Ovary (tissue), 7 donors: ENCODE measurements at regions not wholly inside any gene's neighbourhood (a gene's known extent, or its start where the extent isn't known, plus 50 kb on each side); places are given as distances from the start of the nearest gene placed in this dataset.

Experiments
- DNase-seq, 5 donors: peaks; one replicate each; pipeline ENCODE4 v3.0.0-alpha.2; 2019 to 2020
- H3K27ac ChIP-seq, 2 donors: fragments of 200-600 bp; one replicate each; pipeline versions ENCODE4 v1.5.1 to v1.8.0; 2019 to 2022
- H3K27me3 ChIP-seq: fragments of 200-600 bp; one replicate; pipeline ENCODE4 v1.8.0; 2022
- H3K36me3 ChIP-seq: fragments of 200-600 bp; sonication (generic); one replicate; pipeline ENCODE4 v1.5.1; 2019
- H3K4me1 ChIP-seq: one replicate; pipeline ENCODE4 v1.8.1; 2013; ENCODE audit warnings: mild to moderate bottlenecking, moderate library complexity; ENCODE audit not compliant: insufficient read depth
- H3K4me3 ChIP-seq: fragments of 200-600 bp; sonication (generic); one replicate; pipeline ENCODE4 v1.5.1; 2017
- H3K9me3 ChIP-seq, 2 donors: fragments of 200-600 bp in 1 of 2; sonication (generic) in 1 of 2; one replicate each; pipeline versions ENCODE4 v1.5.1 to v1.8.1; 2013 to 2019; ENCODE audit warnings: mild to moderate bottlenecking in 1 of 2, moderate library complexity in 1 of 2
- CTCF ChIP-seq, 3 donors: fragments of 450-650 bp in 2 of 3; fragments of 200-600 bp in 1 of 3; IDR thresholded peaks; one replicate each; pipeline versions ENCODE4 v1.5.1 to v1.8.0; 2016 to 2022; ENCODE audit warnings: antibody characterized with exemption in 3 of 3, mild to moderate bottlenecking in 1 of 3
- EP300 ChIP-seq: sonication (generic); formaldehyde crosslinking; IDR thresholded peaks from one replicate; pipeline ENCODE4 v1.6.1; 2017; ENCODE audit warnings: antibody characterized with exemption
- POLR2A ChIP-seq: fragments of 450-650 bp; IDR thresholded peaks from one replicate; pipeline ENCODE4 v1.6.1; 2017; ENCODE audit warnings: antibody characterized with exemption, mild to moderate bottlenecking, moderate library complexity
- WGBS, 3 donors: extraction: QIAGEN DNeasy Blood & Tissue Kit in 1 of 3; methylation state at CpG; one replicate each; pipeline versions ENCODE4 v1.1.5 to v1.1.7; 2013 to 2017; 5-methylcytosine and 5-hydroxymethylcytosine counted together
- intact Hi-C, 4 donors: fragments of 100-400 bp; cut with DNase I; formaldehyde crosslinking; loops; one replicate each; pipeline versions ENCODE4 v1.11.0 to v1.15.1; 2022 to 2023
- donor health status: DM: no; HTN: no; CAD: no; lungs with moderate emphysema.
- donor health status: DM: no; HTN: no; CAD: no.
- donor health status: Bipolar disorder and iron deficiency.
- donor health status: DM: no; HTN: no; CAD: no.
- donor health status: DM: yes; HTN: yes; CAD: no.

DNA sequence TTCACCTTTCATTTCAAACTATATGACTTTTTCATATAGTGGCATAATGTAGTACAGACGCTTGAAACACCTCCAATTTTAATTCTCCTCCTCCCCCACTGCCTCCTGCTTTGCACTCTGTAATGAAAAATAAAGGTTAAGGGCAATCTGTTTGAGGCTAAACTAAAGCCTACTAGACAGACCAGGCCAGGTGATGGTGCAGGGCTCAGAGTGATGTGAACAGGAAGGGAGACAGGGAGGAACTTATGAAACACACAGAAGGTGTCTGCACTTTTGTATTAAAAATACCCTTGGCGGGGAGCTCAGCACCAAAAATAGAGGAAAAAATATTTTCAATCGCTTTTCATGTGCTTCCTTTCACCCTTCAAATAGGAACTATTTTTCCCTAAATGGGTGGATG, 415.4 kb downstream of the LMO4 start:
- no peak overlapping the region for H3K27ac ChIP-seq
- no peak for DNase-seq
- no peaks in the 10 kb centered on the region for H3K36me3 ChIP-seq
- no peaks in the 10 kb centered on the region for H3K9me3 ChIP-seq
- H3K4me1 ChIP-seq, result no peaks in the 10 kb centered on the region
- no peaks in the 10 kb centered on the region for H3K27me3 ChIP-seq
- WGBS, 3 donors, result 90 to 93% (median 93%) methylated on average over 3 of the region's 3 CpGs
- no peak overlapping the region for H3K4me3 ChIP-seq
- intact Hi-C loops, result no loop called here
- TF ChIP-seq EP300 (no peak), CTCF (IDR thresholded peaks at IDR 0.05) (no peak), POLR2A (no peak)

DNA sequence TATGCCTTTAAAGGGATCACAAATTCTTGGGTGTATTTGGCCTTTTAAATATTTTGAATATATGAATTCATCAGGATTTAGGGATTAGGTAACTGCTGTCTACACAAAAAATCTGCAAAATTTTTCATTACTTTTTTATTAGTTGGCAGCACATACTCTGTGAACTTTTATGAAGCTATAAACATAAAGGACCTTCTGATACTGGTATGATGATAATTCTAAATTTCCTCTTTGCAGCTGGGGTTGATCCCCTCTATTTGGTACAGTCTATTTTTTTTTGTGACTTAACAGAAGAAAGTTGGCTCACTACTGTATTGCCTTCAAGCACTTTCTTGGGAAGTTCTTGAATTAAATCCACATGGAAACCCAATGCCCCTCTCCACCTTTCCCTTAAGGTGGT, 416.1 kb downstream of the LMO4 start:
- no peaks in the 10 kb centered on the region for H3K36me3 ChIP-seq

GRCh38 chr1:87753366-87753765, 424.7 kb downstream of the LMO4 start:
- no peak for DNase-seq
- H3K27ac ChIP-seq, result no peak overlapping the region
- no peak overlapping the region for H3K4me3 ChIP-seq
- no peaks in the 10 kb centered on the region for H3K36me3 ChIP-seq
- TF ChIP-seq POLR2A, result no peak
- no peak for TF ChIP-seq CTCF (IDR thresholded peaks at IDR 0.05)
- no peak for TF ChIP-seq EP300
- intact Hi-C loops, result no loop called here
- no peaks in the 10 kb centered on the region for H3K4me1 ChIP-seq
- no peaks in the 10 kb centered on the region for H3K27me3 ChIP-seq
- H3K9me3 ChIP-seq, result no peaks in the 10 kb centered on the region

More for the DNA sequence above, 416.1 kb downstream of the LMO4 start:
- Histone ChIP-seq H3K4me3 (no peak overlapping the region), H3K4me1 (no peaks in the 10 kb centered on the region), H3K27me3 (no peaks in the 10 kb centered on the region), H3K27ac (no peak overlapping the region), H3K9me3 (no peaks in the 10 kb centered on the region)
- no peak for TF ChIP-seq CTCF (IDR thresholded peaks at IDR 0.05)
- TF ChIP-seq POLR2A, result no peak
- no peak for TF ChIP-seq EP300
- DNase-seq, result no peak
- intact Hi-C loops, result no loop called here

- no peaks in the 10 kb centered on the region for H3K36me3 ChIP-seq
- no peak for TF ChIP-seq POLR2A
- TF ChIP-seq CTCF (IDR thresholded peaks at IDR 0.05), result no peak
- TF ChIP-seq EP300, result no peak
- no peak for DNase-seq
- no peaks in the 10 kb centered on the region for H3K27me3 ChIP-seq
- no peak overlapping the region for H3K4me3 ChIP-seq
- H3K27ac ChIP-seq, result no peak overlapping the region
- H3K9me3 ChIP-seq, result no peaks in the 10 kb centered on the region
- intact Hi-C loops, result no loop called here
- no peaks in the 10 kb centered on the region for H3K4me1 ChIP-seq
Measured at GRCh38 chr1:87754139-87754538, 425.5 kb downstream of the LMO4 start.

DNA sequence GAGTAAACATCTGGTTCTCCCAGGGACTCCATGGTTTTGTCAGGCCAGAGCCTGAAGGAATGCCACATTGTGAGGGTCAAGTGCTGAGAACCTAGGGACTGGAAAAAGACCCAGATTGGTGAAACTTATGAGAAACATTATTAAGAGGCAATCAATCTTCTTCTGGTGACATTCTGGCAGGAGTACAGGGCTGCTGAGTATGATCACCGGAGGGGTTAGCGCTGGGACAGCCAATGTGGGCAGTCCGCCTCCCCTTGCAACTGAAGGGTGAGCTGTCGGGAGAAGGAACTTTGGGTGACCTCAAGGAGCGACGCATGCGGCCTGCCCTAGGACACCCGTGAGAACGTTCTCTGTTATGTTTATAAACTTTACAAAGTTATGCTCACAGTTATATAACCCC, 429.0 kb downstream of the LMO4 start:
- no peak overlapping the region for H3K4me3 ChIP-seq
- no peaks in the 10 kb centered on the region for H3K36me3 ChIP-seq
- DNase-seq, result no peak
- H3K27ac ChIP-seq, result no peak overlapping the region
- no peaks in the 10 kb centered on the region for H3K4me1 ChIP-seq
- 68 to 72% (median 69%) methylated on average over 9 of the region's 9 CpGs for WGBS, 3 donors
- H3K9me3 ChIP-seq, result no peaks in the 10 kb centered on the region
- TF ChIP-seq EP300, result no peak
- no peak for TF ChIP-seq CTCF (IDR thresholded peaks at IDR 0.05)
- no peak for TF ChIP-seq POLR2A
- intact Hi-C loops, result no loop called here
- no peaks in the 10 kb centered on the region for H3K27me3 ChIP-seq
